Heart left ventricle (tissue), 16 donors: ENCODE measurements at regions not wholly inside any gene's neighbourhood (a gene's known extent, or its start where the extent isn't known, plus 50 kb on each side); places are given as distances from the start of the nearest gene placed in this dataset.
"Not testable (repeated sequence)": the region's sequence is repeated elsewhere in the genome, so short reads cannot be mapped to it uniquely, and the experiment has no call there.

Experiments
- ATAC-seq, 4 donors: fragments of 200-7000 bp; cut with Tn5 transposase; one replicate each; pipeline ENCODE4 v1.9.1; 2020 to 2022; ENCODE audit warnings: moderate library complexity in 4 of 4, mild to moderate bottlenecking in 3 of 4, moderate number of reproducible peaks in 1 of 4
- DNase-seq, 5 donors: peaks; one replicate each; pipeline ENCODE4 v3.0.0-alpha.2; 2020
- H3K27ac ChIP-seq, 12 donors: fragments of 200-600 bp; sonication (generic) in 4 of 12; one replicate each; pipeline versions ENCODE4 v1.5.0 to v1.8.0; 2016 to 2022; ENCODE audit warnings: mild to moderate bottlenecking in 2 of 12
- H3K27me3 ChIP-seq, 9 donors: fragments of 200-600 bp; sonication (generic) in 2 of 9; one replicate each; pipeline versions ENCODE4 v1.5.1 to v1.8.0; 2016 to 2022; ENCODE audit warnings: mild to moderate bottlenecking in 3 of 9
- H3K36me3 ChIP-seq, 9 donors: fragments of 200-600 bp; sonication (generic) in 2 of 9; one replicate each; pipeline versions ENCODE4 v1.5.0 to v1.8.0; 2018 to 2022; ENCODE audit warnings: mild to moderate bottlenecking in 2 of 9
- H3K4me1 ChIP-seq, 12 donors: fragments of 200-600 bp; sonication (generic) in 4 of 12; one replicate each; pipeline versions ENCODE4 v1.5.0 to v1.8.0; 2016 to 2022; ENCODE audit warnings: mild to moderate bottlenecking in 3 of 12
- H3K4me3 ChIP-seq, 12 donors: fragments of 200-600 bp; sonication (generic) in 4 of 12; one replicate each; pipeline versions ENCODE4 v1.5.0 to v1.8.0; 2017 to 2022; ENCODE audit warnings: mild to moderate bottlenecking in 9 of 12, moderate library complexity in 4 of 12
- H3K9me3 ChIP-seq, 12 donors: fragments of 200-600 bp; sonication (generic) in 4 of 12; one replicate each; pipeline versions ENCODE4 v1.5.0 to v1.8.0; 2016 to 2022; ENCODE audit warnings: mild to moderate bottlenecking in 1 of 12
- POLR2A ChIP-seq, 2 donors: fragments of 450-650 bp; IDR thresholded peaks; one replicate each; pipeline ENCODE4 v1.6.1; 2017; ENCODE audit warnings: antibody characterized with exemption in 2 of 2, mild to moderate bottlenecking in 2 of 2, moderate library complexity in 2 of 2
- WGBS, 4 donors: extraction: QIAGEN DNeasy Blood & Tissue Kit in 2 of 4; methylation state at CpG; one replicate each; pipeline versions ENCODE4 v1.1.5 to v1.1.7; 2013 to 2018; 5-methylcytosine and 5-hydroxymethylcytosine counted together
- intact Hi-C, 10 donors: fragments of 100-400 bp; cut with DNase I; formaldehyde crosslinking; loops; one replicate each; pipeline versions ENCODE4 v1.11.1 to v1.14.2; 2022
- TF ChIP-seq, protein P1 (sequence below), 12 donors: fragments of 200-600 bp; sonication (generic) in 4 of 12; IDR thresholded peaks; one replicate each; pipeline versions ENCODE4 v1.5.0 to v1.8.0; 2018 to 2022; ENCODE audit warnings: antibody characterized with exemption in 12 of 12, mild to moderate bottlenecking in 5 of 12
- donor health status: ischemic (EF 13 %, LVEDD 7.1; RV severe dilation, severe dysfunction).
- donor health status: healthy with polysubstance abuse.
- donor health status: DM: no; HTN: yes; CAD: no.
- donor health status: DM: no; HTN: no; CAD: no.
- donor health status: ischemic (EF 25% LVEDD 6.9; RV normal size, moderate dysfunction).
- donor health status: ischemic (EF 25% LVEDD 5.7; RV mildly dilated, moderate dysfunction).
- donor health status: healthy.
- donor health status: DM: yes; HTN: yes; CAD: no.
- donor health status: ischemic (EF 35%, LVEDD 5.7; RV mildly dilated, moderate dysfunction).
- donor health status: nonischemic (EF 11% LVEDD 7.7; RV severe dilation, severe dysfunction).
- donor health status: DM: yes; HTN: yes; CAD: no.
- donor health status: PGD.
- donor health status: ischemic (EF 29% LVEDD 5.4; RV normal size, mild dysfunction).
- donor health status: nonischemic (EF 23%, LVEDD 6.1; RV moderate dilation, normal function).

DNA sequence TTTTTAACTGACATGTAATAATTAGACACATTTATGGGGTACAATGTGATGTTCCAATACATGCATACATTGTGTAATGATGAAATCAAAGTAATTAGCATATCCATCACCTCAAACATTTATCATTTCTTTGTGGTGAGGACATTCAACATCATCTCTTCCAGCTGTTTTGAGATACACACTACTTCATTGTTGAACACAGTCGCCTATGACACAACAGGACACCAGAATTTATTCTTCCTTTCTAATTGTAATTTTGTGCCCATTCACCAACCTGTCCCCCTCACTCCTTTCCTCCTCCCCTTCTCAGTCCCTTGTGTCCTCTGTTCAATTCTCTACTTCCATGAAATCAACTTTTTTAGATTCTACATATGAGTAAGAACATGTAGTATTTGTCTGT lies 113.4 kb upstream of the CBLB start:
- H3K36me3 ChIP-seq, result no peaks in the 10 kb centered on the region
- H3K27ac ChIP-seq, result no peak overlapping the region
- no peaks in the 10 kb centered on the region for H3K27me3 ChIP-seq
- WGBS, 4 donors, result 93 to 100% (median 95%) methylated on average over 1 of the region's 1 CpG
- intact Hi-C loops, result no loop called here
- peaks cover 0 to 15% (median 7%) of the 10 kb centered on the region in 12 donors for H3K9me3 ChIP-seq
- DNase-seq, result no peak
- H3K4me1 ChIP-seq, result no peaks in the 10 kb centered on the region
- no peak for TF ChIP-seq POLR2A (IDR thresholded peaks at IDR 0.05)
- TF ChIP-seq, protein P1, sequence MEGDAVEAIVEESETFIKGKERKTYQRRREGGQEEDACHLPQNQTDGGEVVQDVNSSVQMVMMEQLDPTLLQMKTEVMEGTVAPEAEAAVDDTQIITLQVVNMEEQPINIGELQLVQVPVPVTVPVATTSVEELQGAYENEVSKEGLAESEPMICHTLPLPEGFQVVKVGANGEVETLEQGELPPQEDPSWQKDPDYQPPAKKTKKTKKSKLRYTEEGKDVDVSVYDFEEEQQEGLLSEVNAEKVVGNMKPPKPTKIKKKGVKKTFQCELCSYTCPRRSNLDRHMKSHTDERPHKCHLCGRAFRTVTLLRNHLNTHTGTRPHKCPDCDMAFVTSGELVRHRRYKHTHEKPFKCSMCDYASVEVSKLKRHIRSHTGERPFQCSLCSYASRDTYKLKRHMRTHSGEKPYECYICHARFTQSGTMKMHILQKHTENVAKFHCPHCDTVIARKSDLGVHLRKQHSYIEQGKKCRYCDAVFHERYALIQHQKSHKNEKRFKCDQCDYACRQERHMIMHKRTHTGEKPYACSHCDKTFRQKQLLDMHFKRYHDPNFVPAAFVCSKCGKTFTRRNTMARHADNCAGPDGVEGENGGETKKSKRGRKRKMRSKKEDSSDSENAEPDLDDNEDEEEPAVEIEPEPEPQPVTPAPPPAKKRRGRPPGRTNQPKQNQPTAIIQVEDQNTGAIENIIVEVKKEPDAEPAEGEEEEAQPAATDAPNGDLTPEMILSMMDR (IDR thresholded peaks at IDR 0.05), result no peak
- ATAC-seq, result no peak
- no peak overlapping the region for H3K4me3 ChIP-seq

DNA sequence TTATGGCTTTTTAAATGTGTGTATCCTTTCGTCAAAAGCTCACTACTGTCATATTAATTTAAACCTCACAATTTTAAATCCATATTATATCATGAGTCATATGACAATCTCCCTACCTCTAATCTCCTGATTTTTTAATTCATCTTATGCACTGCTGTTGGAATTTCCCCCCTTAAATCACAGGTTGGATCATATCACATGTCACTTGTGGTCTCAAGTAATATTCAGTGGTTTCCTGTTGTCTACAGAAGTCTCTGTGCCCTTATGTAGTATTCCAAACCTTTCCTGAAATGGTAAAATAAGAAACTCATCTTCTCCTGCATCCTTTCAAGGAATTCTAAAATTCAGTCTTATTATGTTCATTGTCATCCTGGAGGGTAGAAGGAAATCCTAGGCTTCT lies 116.0 kb upstream of the CBLB start:
- H3K4me3 ChIP-seq, result no peak overlapping the region
- no peaks in the 10 kb centered on the region for H3K27me3 ChIP-seq
- no peaks in the 10 kb centered on the region for H3K36me3 ChIP-seq
- 93 to 99% (median 96%) methylated on average over 1 of the region's 1 CpG for WGBS, 4 donors
- intact Hi-C loops, result no loop called here
- H3K4me1 ChIP-seq, result no peaks in the 10 kb centered on the region
- no peak overlapping the region for H3K27ac ChIP-seq
- H3K9me3 ChIP-seq, result peaks cover 0 to 15% (median 7%) of the 10 kb centered on the region in 12 donors
- no peak for ATAC-seq
- DNase-seq, result no peak
- TF ChIP-seq, protein P1 (IDR thresholded peaks at IDR 0.05), result no peak
- no peak for TF ChIP-seq POLR2A (IDR thresholded peaks at IDR 0.05)

DNA sequence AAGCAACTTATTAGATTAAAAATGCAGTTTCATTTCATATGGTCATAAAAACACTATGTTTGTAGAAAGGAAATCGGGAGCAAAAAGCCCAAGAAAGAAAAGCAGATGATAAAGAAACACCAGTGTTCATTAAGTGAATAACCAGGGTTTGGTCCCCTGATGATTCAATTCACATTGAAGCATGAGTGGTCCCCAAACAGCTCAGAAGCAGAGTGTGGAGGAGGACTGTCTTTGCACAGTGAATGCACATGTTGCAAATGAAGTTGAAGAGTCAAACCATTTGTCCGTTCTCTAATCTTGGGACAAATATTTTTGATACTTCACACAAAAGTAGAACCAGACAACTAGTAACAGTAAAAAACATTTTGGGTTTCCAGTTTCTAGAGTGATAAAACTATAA lies 117.5 kb upstream of the CBLB start:
- intact Hi-C loops, H3K4me3 ChIP-seq, H3K27ac ChIP-seq, H3K36me3 ChIP-seq, H3K27me3 ChIP-seq, ATAC-seq, DNase-seq, H3K4me1 ChIP-seq: not testable (repeated sequence)
- peaks cover 0 to 23% (median 8%) of the 10 kb centered on the region in 12 donors for H3K9me3 ChIP-seq
- 83 to 90% (median 89%) methylated on average over 2 of the region's 2 CpGs for WGBS, 4 donors

DNA sequence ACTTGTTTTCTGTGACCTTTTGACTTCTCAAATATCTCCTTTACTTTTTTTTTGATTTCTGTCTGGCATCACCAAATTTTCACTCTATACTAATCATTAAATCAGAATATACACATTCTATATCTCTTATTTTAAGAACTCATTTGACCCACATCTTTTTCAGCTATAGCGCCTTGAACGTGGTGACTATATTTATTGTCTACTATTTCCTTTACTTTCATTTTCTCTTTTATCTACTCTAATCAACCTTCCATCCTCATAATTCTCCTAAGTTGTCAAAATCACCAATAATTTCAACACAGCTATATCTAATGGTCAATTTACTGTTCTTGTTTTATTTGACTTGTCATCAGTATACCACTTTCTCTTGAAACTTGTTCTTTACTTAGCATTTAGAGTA lies 119.0 kb upstream of the CBLB start:
- ATAC-seq, result no peak
- TF ChIP-seq POLR2A (IDR thresholded peaks at IDR 0.05), result no peak
- TF ChIP-seq, protein P1 (IDR thresholded peaks at IDR 0.05), result no peak
- 78 to 87% (median 81%) methylated on average over 2 of the region's 2 CpGs for WGBS, 4 donors
- H3K4me3 ChIP-seq, result no peak overlapping the region
- no peak for DNase-seq
- H3K27ac ChIP-seq, result no peak overlapping the region
- H3K36me3 ChIP-seq, result no peaks in the 10 kb centered on the region
- H3K4me1 ChIP-seq, result no peaks in the 10 kb centered on the region
- no peaks in the 10 kb centered on the region for H3K27me3 ChIP-seq
- H3K9me3 ChIP-seq, result peaks cover 0 to 33% (median 9%) of the 10 kb centered on the region in 12 donors
- intact Hi-C loops, result no loop called here

DNA sequence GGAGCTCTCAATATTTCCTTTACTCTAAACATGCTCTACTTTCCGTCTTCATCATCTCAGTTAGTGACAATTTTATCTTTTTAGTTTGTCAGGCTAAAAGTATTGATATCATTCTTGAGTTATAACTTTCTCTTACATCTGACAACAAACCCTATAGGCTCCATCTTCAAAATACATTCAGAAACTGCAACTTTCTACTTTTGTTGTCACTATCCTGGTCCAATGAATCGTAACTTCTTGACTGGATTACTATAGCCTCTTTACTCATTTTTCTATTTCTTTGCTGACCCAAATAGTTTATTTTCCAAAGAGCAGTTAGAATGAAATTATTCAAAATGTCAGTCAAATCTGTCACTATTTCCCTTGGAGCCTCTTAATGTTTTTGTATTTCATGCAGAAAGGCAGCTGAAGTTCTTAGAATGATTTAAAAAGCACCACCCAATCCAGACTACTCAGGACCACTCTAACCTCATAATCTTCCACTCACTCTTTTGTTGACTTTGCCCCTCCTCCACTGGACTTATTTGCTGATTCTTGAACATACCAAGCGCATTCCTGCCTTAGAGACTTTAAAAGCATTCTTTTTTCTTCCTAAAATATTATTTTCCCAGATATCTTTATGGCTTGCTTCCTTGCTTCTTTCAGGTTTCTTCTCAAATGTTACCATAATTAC lies 119.9 kb upstream of the CBLB start:
- no peak overlapping the region for H3K27ac ChIP-seq
- no peak for DNase-seq
- WGBS, 4 donors, result 91 to 96% (median 93%) methylated on average over 3 of the region's 3 CpGs
- ATAC-seq, result no peak
- TF ChIP-seq POLR2A (IDR thresholded peaks at IDR 0.05), result no peak
- TF ChIP-seq, protein P1 (IDR thresholded peaks at IDR 0.05), result no peak
- no peaks in the 10 kb centered on the region for H3K27me3 ChIP-seq
- intact Hi-C loops, result no loop called here
- peaks cover 0 to 29% (median 5%) of the 10 kb centered on the region in 12 donors for H3K9me3 ChIP-seq
- no peaks in the 10 kb centered on the region for H3K36me3 ChIP-seq
- H3K4me3 ChIP-seq, result no peak overlapping the region
- no peaks in the 10 kb centered on the region for H3K4me1 ChIP-seq
